ENCODE measurements at regions not wholly inside any gene's neighbourhood (a gene's known extent, or its start where the extent isn't known, plus 50 kb on each side); places are given as distances from the start of the nearest gene placed in this dataset.

- WGBS, 2 experiments (ENCODE audit: insufficient coverage in 2 of 2): 70 to 77% methylated on average over 6 to 7 of the region's 7 CpGs
- Histone ChIP-seq H3K36me3 (ENCODE audit: control insufficient read depth, insufficient read depth, low read length) (no peaks in the 10 kb centered on the region), H3K4me3 (ENCODE audit: extremely low read depth, insufficient read depth, low read length, poor library complexity, severe bottlenecking) (no peak overlapping the region), H3K9me3 (ENCODE audit: control insufficient read depth, low read length) (no peaks in the 10 kb centered on the region), H3K4me1 (ENCODE audit: control insufficient read depth, insufficient read depth, low read length, poor library complexity, severe bottlenecking) (no peaks in the 10 kb centered on the region), H3K27ac (ENCODE audit: low read depth, low read length, severe bottlenecking) (no peak overlapping the region)
These were observed 117.9 kb upstream of the SALL3 start for GRCh38 chr18:78861706-78862105.

GRCh38 chr18:78862395-78862794 lies 117.2 kb upstream of the SALL3 start:
- 91 to 100% methylated on average over 6 to 8 of the region's 9 CpGs for WGBS, 2 experiments (ENCODE audit: insufficient coverage in 2 of 2)

GRCh38 chr18:78865056-78865598 lies 114.5 kb upstream of the SALL3 start:
- H3K9me3 ChIP-seq (ENCODE audit: control insufficient read depth, low read length): no peaks in the 10 kb centered on the region
- WGBS, 2 experiments (ENCODE audit: insufficient coverage in 2 of 2): 80 to 95% methylated on average over 4 to 5 of the region's 5 CpGs
- H3K27ac ChIP-seq (ENCODE audit: low read depth, low read length, severe bottlenecking): no peak overlapping the region
- H3K4me1 ChIP-seq (ENCODE audit: control insufficient read depth, insufficient read depth, low read length, poor library complexity, severe bottlenecking): no peaks in the 10 kb centered on the region
- H3K36me3 ChIP-seq (ENCODE audit: control insufficient read depth, insufficient read depth, low read length): no peaks in the 10 kb centered on the region
- no peak overlapping the region for H3K4me3 ChIP-seq (ENCODE audit: extremely low read depth, insufficient read depth, low read length, poor library complexity, severe bottlenecking)

More at GRCh38 chr18:78862395-78862794, 117.2 kb upstream of the SALL3 start:
- no peaks in the 10 kb centered on the region for H3K4me1 ChIP-seq (ENCODE audit: control insufficient read depth, insufficient read depth, low read length, poor library complexity, severe bottlenecking)
- no peaks in the 10 kb centered on the region for H3K36me3 ChIP-seq (ENCODE audit: control insufficient read depth, insufficient read depth, low read length)
- H3K27ac ChIP-seq (ENCODE audit: low read depth, low read length, severe bottlenecking): no peak overlapping the region
- H3K9me3 ChIP-seq (ENCODE audit: control insufficient read depth, low read length): no peaks in the 10 kb centered on the region
- H3K4me3 ChIP-seq (ENCODE audit: extremely low read depth, insufficient read depth, low read length, poor library complexity, severe bottlenecking): no peak overlapping the region

- Histone ChIP-seq H3K36me3 (ENCODE audit: control insufficient read depth, insufficient read depth, low read length) (no peaks in the 10 kb centered on the region), H3K4me3 (ENCODE audit: extremely low read depth, insufficient read depth, low read length, poor library complexity, severe bottlenecking) (no peak overlapping the region), H3K4me1 (ENCODE audit: control insufficient read depth, insufficient read depth, low read length, poor library complexity, severe bottlenecking) (no peaks in the 10 kb centered on the region), H3K9me3 (ENCODE audit: control insufficient read depth, low read length) (no peaks in the 10 kb centered on the region), H3K27ac (ENCODE audit: low read depth, low read length, severe bottlenecking) (no peak overlapping the region)
- 91 to 92% methylated on average over 13 to 14 of the region's 14 CpGs for WGBS, 2 experiments (ENCODE audit: insufficient coverage in 2 of 2)
These were observed 113.8 kb upstream of the SALL3 start for GRCh38 chr18:78865771-78866310.

- H3K4me3 ChIP-seq (ENCODE audit: extremely low read depth, insufficient read depth, low read length, poor library complexity, severe bottlenecking): no peak overlapping the region
- no peak overlapping the region for H3K27ac ChIP-seq (ENCODE audit: low read depth, low read length, severe bottlenecking)
- H3K36me3 ChIP-seq (ENCODE audit: control insufficient read depth, insufficient read depth, low read length): no peaks in the 10 kb centered on the region
- no peaks in the 10 kb centered on the region for H3K9me3 ChIP-seq (ENCODE audit: control insufficient read depth, low read length)
- WGBS, 2 experiments (ENCODE audit: insufficient coverage in 2 of 2): 87 to 88% methylated on average over 19 of the region's 19 CpGs
- H3K4me1 ChIP-seq (ENCODE audit: control insufficient read depth, insufficient read depth, low read length, poor library complexity, severe bottlenecking): no peaks in the 10 kb centered on the region
These were observed 112.5 kb upstream of the SALL3 start for GRCh38 chr18:78867131-78867530.

GRCh38 chr18:78868330-78869316 lies 111.0 kb upstream of the SALL3 start:
- Histone ChIP-seq H3K9me3 (ENCODE audit: control insufficient read depth, low read length) (no peaks in the 10 kb centered on the region), H3K27ac (ENCODE audit: low read depth, low read length, severe bottlenecking) (no peak overlapping the region), H3K4me1 (ENCODE audit: control insufficient read depth, insufficient read depth, low read length, poor library complexity, severe bottlenecking) (no peaks in the 10 kb centered on the region), H3K36me3 (ENCODE audit: control insufficient read depth, insufficient read depth, low read length) (no peaks in the 10 kb centered on the region), H3K4me3 (ENCODE audit: extremely low read depth, insufficient read depth, low read length, poor library complexity, severe bottlenecking) (no peak overlapping the region)
- 92 to 95% methylated on average over 11 to 13 of the region's 17 CpGs for WGBS, 2 experiments (ENCODE audit: insufficient coverage in 2 of 2)

GRCh38 chr18:78871618-78872017 lies 108.0 kb upstream of the SALL3 start:
- no peaks in the 10 kb centered on the region for H3K36me3 ChIP-seq (ENCODE audit: control insufficient read depth, insufficient read depth, low read length)
- H3K4me1 ChIP-seq (ENCODE audit: control insufficient read depth, insufficient read depth, low read length, poor library complexity, severe bottlenecking): peaks cover 11% of the 10 kb centered on the region
- no peaks in the 10 kb centered on the region for H3K9me3 ChIP-seq (ENCODE audit: control insufficient read depth, low read length)
- H3K4me3 ChIP-seq (ENCODE audit: extremely low read depth, insufficient read depth, low read length, poor library complexity, severe bottlenecking): no peak overlapping the region
- WGBS, 2 experiments (ENCODE audit: insufficient coverage in 2 of 2): 95 to 96% methylated on average over 3 of the region's 3 CpGs
- no peak overlapping the region for H3K27ac ChIP-seq (ENCODE audit: low read depth, low read length, severe bottlenecking)

GRCh38 chr18:78873926-78874500 lies 105.6 kb upstream of the SALL3 start:
- H3K9me3 ChIP-seq (ENCODE audit: control insufficient read depth, low read length): no peaks in the 10 kb centered on the region
- H3K27ac ChIP-seq (ENCODE audit: low read depth, low read length, severe bottlenecking): no peak overlapping the region
- no peak overlapping the region for H3K4me3 ChIP-seq (ENCODE audit: extremely low read depth, insufficient read depth, low read length, poor library complexity, severe bottlenecking)
- peaks cover 16% of the 10 kb centered on the region for H3K4me1 ChIP-seq (ENCODE audit: control insufficient read depth, insufficient read depth, low read length, poor library complexity, severe bottlenecking)
- 83 to 94% methylated on average over 5 of the region's 6 CpGs for WGBS, 2 experiments (ENCODE audit: insufficient coverage in 2 of 2)
- no peaks in the 10 kb centered on the region for H3K36me3 ChIP-seq (ENCODE audit: control insufficient read depth, insufficient read depth, low read length)

- no peaks in the 10 kb centered on the region for H3K9me3 ChIP-seq (ENCODE audit: control insufficient read depth, low read length)
- H3K4me1 ChIP-seq (ENCODE audit: control insufficient read depth, insufficient read depth, low read length, poor library complexity, severe bottlenecking): peaks cover 16% of the 10 kb centered on the region
- H3K27ac ChIP-seq (ENCODE audit: low read depth, low read length, severe bottlenecking): no peak overlapping the region
- no peaks in the 10 kb centered on the region for H3K36me3 ChIP-seq (ENCODE audit: control insufficient read depth, insufficient read depth, low read length)
- H3K4me3 ChIP-seq (ENCODE audit: extremely low read depth, insufficient read depth, low read length, poor library complexity, severe bottlenecking): no peak overlapping the region
- WGBS, 2 experiments (ENCODE audit: insufficient coverage in 2 of 2): 79 to 89% methylated on average over 7 to 9 of the region's 11 CpGs
These were observed 104.4 kb upstream of the SALL3 start for GRCh38 chr18:78875016-78875777.

All from mesodermal cell (in vitro differentiated cells).